Esophagus muscularis mucosa (tissue), 3 donors: ENCODE measurements at regions not wholly inside any gene's neighbourhood (a gene's known extent, or its start where the extent isn't known, plus 50 kb on each side); places are given as distances from the start of the nearest gene placed in this dataset.

ENCODE experiments used
- CTCF ChIP-seq, 3 experiments: fragments of 200-600 bp in 2 of 3; fragments of 450-650 bp in 1 of 3; sonication (generic) in 2 of 3; IDR thresholded peaks; one replicate each; pipeline ENCODE4 v1.5.1; 2017 to 2019; ENCODE audit warnings: antibody characterized with exemption in 3 of 3, mild to moderate bottlenecking in 2 of 3, moderate library complexity in 1 of 3
- POLR2A ChIP-seq: fragments of 450-650 bp; IDR thresholded peaks from one replicate; pipeline ENCODE4 v1.6.1; 2017; ENCODE audit warnings: antibody characterized with exemption, moderate library complexity, mild to moderate bottlenecking, low read depth

- TF ChIP-seq CTCF (IDR thresholded peaks at IDR 0.05) (no peak), POLR2A (no peak)
Measured at GRCh38 chr10:8306685-8307364, 252.3 kb downstream of the GATA3 start.
